A673 (cell line): ENCODE measurements at regions not wholly inside any gene's neighbourhood (a gene's known extent, or its start where the extent isn't known, plus 50 kb on each side); places are given as distances from the start of the nearest gene placed in this dataset.

ENCODE experiments used
- BruUV-seq: library from RNA; stranded (reverse); fragments of 400-500 nt; replicated peaks from 2 replicates; lab custom pipeline; 2021; lab: Mats Ljungman, UMichigan
- CTCF ChIA-PET: fragments of 300-600 bp; sonication (Branson Sonifier 250); formaldehyde crosslinking; loops from one replicate; lab custom pipeline; 2022; ENCODE audit warnings: antibody characterized with exemption; lab: Charles Lee
- POLR2A ChIA-PET: fragments of 300-600 bp; sonication (Branson Sonifier 250); formaldehyde crosslinking; loops from one replicate; lab custom pipeline; 2022; ENCODE audit warnings: antibody characterized with exemption; ENCODE audit not compliant: low non-redundant PET; lab: Charles Lee
- DNase-seq: peaks from one replicate; pipeline ENCODE4 v3.0.0-alpha.2; 2015; ENCODE audit warnings: low spot score
- H3K27ac ChIP-seq: fragments of 200-600 bp; sonication (generic); 2 replicates; pipeline ENCODE4 v1.5.1; 2016; ENCODE audit warnings: mixed run types, low read depth, mild to moderate bottlenecking, mixed read lengths, antibody characterized with exemption, low read length; ENCODE audit not compliant: poor library complexity, severe bottlenecking
- H3K27me3 ChIP-seq: fragments of 200-600 bp; sonication (generic); replicated peaks from 2 replicates; pipeline ENCODE4 v1.6.1; 2017; ENCODE audit warnings: mixed run types, low read depth, mild to moderate bottlenecking, mixed read lengths, antibody characterized with exemption, low read length; ENCODE audit not compliant: insufficient read depth, poor library complexity
- H3K36me3 ChIP-seq: fragments of 200-600 bp; sonication (generic); 2 replicates; pipeline ENCODE4 v1.6.1; 2016; ENCODE audit warnings: mixed run types, mild to moderate bottlenecking, mixed read lengths, antibody characterized with exemption, low read length; ENCODE audit not compliant: insufficient read depth, poor library complexity, severe bottlenecking
- H3K4me1 ChIP-seq: fragments of 200-600 bp; sonication (generic); 2 replicates; pipeline ENCODE4 v1.6.1; 2017; ENCODE audit warnings: mixed run types, mild to moderate bottlenecking, mixed read lengths, antibody characterized with exemption, low read length; ENCODE audit not compliant: insufficient read depth, poor library complexity, severe bottlenecking
- H3K4me3 ChIP-seq: fragments of 200-600 bp; sonication (generic); 2 replicates; pipeline ENCODE4 v1.5.1; 2016; ENCODE audit warnings: low read depth, mixed run types, mild to moderate bottlenecking, mixed read lengths, low read length; ENCODE audit not compliant: poor library complexity, severe bottlenecking
- H3K9me3 ChIP-seq: fragments of 200-600 bp; sonication (generic); 2 replicates; pipeline ENCODE4 v1.6.1; 2016; ENCODE audit warnings: mixed run types, low read depth, mild to moderate bottlenecking, mixed read lengths, antibody characterized with exemption, low read length; ENCODE audit not compliant: poor library complexity, severe bottlenecking
- CTCF ChIP-seq: fragments of 300-800, 200-600 bp; sonication (generic); conservative IDR thresholded peaks from 2 replicates; pipeline ENCODE4 v1.5.1; 2017; ENCODE audit warnings: low read depth, mild to moderate bottlenecking, antibody characterized with exemption, low read length, moderate library complexity, mixed read lengths
- EZH2 ChIP-seq: fragments of 200-600 bp; sonication (generic); IDR thresholded peaks from 2 replicates; pipeline ENCODE4 v1.6.1; 2017; ENCODE audit warnings: borderline replicate concordance, low read depth, mild to moderate bottlenecking, mixed read lengths, antibody characterized with exemption, low read length; ENCODE audit not compliant: poor library complexity, severe bottlenecking
- intact Hi-C: fragments of 100-400 bp; cut with micrococcal nuclease; formaldehyde crosslinking; loops from one replicate; pipeline ENCODE4 v1.10.0; 2022; ENCODE audit not compliant: unreplicated experiment

GRCh38 chr17:77433385-77434135 is 292.8 kb downstream of the SEC14L1 start:
- TF ChIP-seq CTCF (no peak), EZH2 (no peak)
- DNase-seq: no peak
- ChIA-PET POLR2A (no interaction called here), CTCF (no interaction called here)
- H3K36me3 ChIP-seq: no peaks in the 10 kb centered on the region
- H3K4me1 ChIP-seq: peaks cover 68% of the 10 kb centered on the region
- no peak overlapping the region for H3K4me3 ChIP-seq
- no peaks in the 10 kb centered on the region for H3K9me3 ChIP-seq
- H3K27me3 ChIP-seq: no peaks in the 10 kb centered on the region
- BruUV-seq: no TSS peak
- peak overlapping the region; percentile 52 for H3K27ac ChIP-seq
- intact Hi-C loops: loop anchor here (10.0 kb wide), 1 partner anchor 99 kb away; no protein-coding TSS in a partner anchor

DNA sequence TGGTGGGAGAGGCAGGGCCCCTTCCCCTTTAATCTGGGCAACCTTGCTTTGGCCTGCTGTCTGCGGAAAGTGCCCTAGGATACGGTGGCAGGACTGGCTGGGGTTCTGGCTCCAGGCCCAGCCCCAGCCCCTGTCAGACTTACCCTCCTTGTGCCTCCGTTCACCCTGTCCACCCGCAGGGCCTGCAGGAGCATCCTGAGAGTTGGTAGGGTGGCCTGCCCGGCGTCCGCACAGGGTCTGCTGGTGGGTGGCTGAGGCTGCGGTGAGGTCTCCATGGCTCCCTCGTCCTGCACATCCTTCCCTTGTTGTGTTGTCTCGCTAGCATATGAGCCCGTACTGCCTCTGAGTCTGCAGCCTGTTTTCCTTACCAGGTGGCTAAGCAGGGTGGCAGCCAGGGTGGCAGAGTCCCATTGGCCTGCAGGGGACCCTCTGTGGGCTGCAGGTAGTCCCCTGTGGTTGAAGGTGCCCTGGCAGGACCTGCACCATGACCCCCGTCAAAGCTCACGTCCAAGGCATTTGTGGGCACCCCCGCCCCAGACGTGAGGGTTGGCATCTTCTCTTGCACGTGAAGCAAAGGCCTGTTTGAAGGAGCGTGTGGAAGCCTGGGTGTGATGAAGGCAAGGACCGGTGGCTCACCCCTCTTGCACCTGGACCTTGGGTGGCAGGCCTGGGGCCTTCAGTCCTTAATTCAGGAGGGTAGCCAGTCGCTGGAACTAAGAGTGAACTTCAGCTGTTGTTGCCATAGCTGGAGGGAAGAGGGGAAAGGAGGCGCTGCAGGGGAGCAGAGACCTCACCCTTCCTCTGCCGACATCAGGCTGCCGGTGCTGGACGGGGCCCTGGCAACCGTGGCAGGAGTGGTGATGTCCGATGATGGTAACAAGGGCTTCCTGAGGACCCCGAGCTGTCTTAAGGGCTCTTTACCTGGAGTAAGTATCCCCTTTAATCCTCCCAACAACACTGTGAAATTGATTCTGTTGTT is 293.7 kb downstream of the SEC14L1 start:
- Histone ChIP-seq H3K4me3 (no peak overlapping the region), H3K27ac (peak overlapping the region; percentile 52), H3K4me1 (peaks cover 73% of the 10 kb centered on the region), H3K36me3 (no peaks in the 10 kb centered on the region), H3K9me3 (no peaks in the 10 kb centered on the region), H3K27me3 (no peaks in the 10 kb centered on the region)
- no peak for DNase-seq
- ChIA-PET POLR2A (no interaction called here), CTCF (no interaction called here)
- TF ChIP-seq CTCF: no peak
- no peak for TF ChIP-seq EZH2
- intact Hi-C loops: loop anchor here (5.0 to 10.0 kb wide), 2 partner anchors 38 to 100 kb away; no protein-coding TSS in a partner anchor
- no TSS peak for BruUV-seq

GRCh38 chr17:77435272-77436057 is 294.7 kb downstream of the SEC14L1 start:
- no peak for TF ChIP-seq EZH2
- TF ChIP-seq CTCF: no peak
- BruUV-seq: no TSS peak
- intact Hi-C loops: loop anchor here (5.0 to 10.0 kb wide), 2 partner anchors 37 to 101 kb away; no protein-coding TSS in a partner anchor
- Histone ChIP-seq H3K36me3 (no peaks in the 10 kb centered on the region), H3K9me3 (no peaks in the 10 kb centered on the region), H3K4me3 (no peak overlapping the region), H3K27ac (peak overlapping the region; percentile 47), H3K27me3 (no peaks in the 10 kb centered on the region), H3K4me1 (peaks cover 73% of the 10 kb centered on the region)
- ChIA-PET POLR2A (no interaction called here), CTCF (no interaction called here)
- no peak for DNase-seq
